Testis (tissue), 2 donors: ENCODE measurements at regions not wholly inside any gene's neighbourhood (a gene's known extent, or its start where the extent isn't known, plus 50 kb on each side); places are given as distances from the start of the nearest gene placed in this dataset.

ENCODE experiments used
- DNase-seq: peaks from one replicate; pipeline ENCODE4 v3.0.0-alpha.2; 2019
- H3K27ac ChIP-seq, 2 donors: fragments of 200-600 bp; sonication (generic); one replicate each; pipeline ENCODE4 v1.5.1; 2019
- H3K27me3 ChIP-seq: fragments of 200-600 bp; sonication (generic); one replicate; pipeline ENCODE4 v1.5.1; 2019
- H3K36me3 ChIP-seq: fragments of 200-600 bp; sonication (generic); one replicate; pipeline ENCODE4 v1.5.1; 2017; ENCODE audit warnings: low read depth; ENCODE audit errors: missing control alignments
- H3K4me1 ChIP-seq: fragments of 200-600 bp; sonication (generic); one replicate; pipeline ENCODE4 v1.5.1; 2019
- H3K4me3 ChIP-seq, 2 donors: fragments of 200-600 bp; sonication (generic); one replicate each; pipeline ENCODE4 v1.5.1; 2017 to 2019
- H3K9me3 ChIP-seq: fragments of 200-600 bp; sonication (generic); one replicate; pipeline ENCODE4 v1.5.1; 2017
- POLR2A ChIP-seq: fragments of 450-650 bp; IDR thresholded peaks from one replicate; pipeline ENCODE4 v1.6.1; 2017; ENCODE audit warnings: antibody characterized with exemption, mild to moderate bottlenecking, moderate library complexity
- WGBS, 2 donors: methylation state at CpG; one replicate each; pipeline ENCODE4 v1.1.5; 2018; 5-methylcytosine and 5-hydroxymethylcytosine counted together
- intact Hi-C: fragments of 100-400 bp; cut with DNase I; formaldehyde crosslinking; loops from one replicate; pipeline ENCODE4 v1.15.1; 2023; ENCODE audit warnings: low total_unique reads
- TF ChIP-seq, protein P1 (sequence below), 3 experiments: fragments of 450-650 bp in 2 of 3; fragments of 200-600 bp in 1 of 3; sonication (generic) in 1 of 3; IDR thresholded peaks; one replicate each; pipeline ENCODE4 v1.5.1; 2016 to 2019; ENCODE audit warnings: antibody characterized with exemption in 3 of 3, mild to moderate bottlenecking in 2 of 3, moderate library complexity in 1 of 3

DNA sequence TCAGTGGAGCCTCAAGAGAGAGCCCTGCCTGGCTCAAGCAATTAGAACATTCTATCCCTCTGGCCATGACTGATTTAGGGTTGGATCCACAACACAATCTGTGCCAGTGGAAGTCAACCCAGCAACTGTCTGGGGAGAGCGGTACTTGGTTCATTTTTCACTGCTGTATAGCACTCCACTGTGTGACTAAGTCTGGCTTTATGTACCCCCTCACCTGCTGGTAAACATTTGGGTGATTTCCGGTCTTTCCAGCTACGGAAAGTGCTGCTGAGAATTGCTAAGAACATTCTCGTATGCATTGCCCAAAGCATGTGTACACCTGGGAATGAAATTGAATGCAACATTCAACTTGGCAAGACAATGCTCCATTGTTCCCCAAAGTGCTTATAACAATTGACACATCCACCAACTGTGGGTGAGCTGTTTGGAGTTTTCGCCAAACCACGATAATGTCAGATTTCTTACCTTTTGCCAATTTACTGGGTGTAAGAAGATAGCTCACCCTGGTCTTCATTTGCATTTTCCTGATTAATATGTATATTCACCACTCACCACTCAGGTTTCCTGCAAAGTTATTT is 63.5 kb upstream of the MED9 start:
- no peaks in the 10 kb centered on the region for H3K4me1 ChIP-seq
- no peak for TF ChIP-seq POLR2A
- TF ChIP-seq, protein P1, sequence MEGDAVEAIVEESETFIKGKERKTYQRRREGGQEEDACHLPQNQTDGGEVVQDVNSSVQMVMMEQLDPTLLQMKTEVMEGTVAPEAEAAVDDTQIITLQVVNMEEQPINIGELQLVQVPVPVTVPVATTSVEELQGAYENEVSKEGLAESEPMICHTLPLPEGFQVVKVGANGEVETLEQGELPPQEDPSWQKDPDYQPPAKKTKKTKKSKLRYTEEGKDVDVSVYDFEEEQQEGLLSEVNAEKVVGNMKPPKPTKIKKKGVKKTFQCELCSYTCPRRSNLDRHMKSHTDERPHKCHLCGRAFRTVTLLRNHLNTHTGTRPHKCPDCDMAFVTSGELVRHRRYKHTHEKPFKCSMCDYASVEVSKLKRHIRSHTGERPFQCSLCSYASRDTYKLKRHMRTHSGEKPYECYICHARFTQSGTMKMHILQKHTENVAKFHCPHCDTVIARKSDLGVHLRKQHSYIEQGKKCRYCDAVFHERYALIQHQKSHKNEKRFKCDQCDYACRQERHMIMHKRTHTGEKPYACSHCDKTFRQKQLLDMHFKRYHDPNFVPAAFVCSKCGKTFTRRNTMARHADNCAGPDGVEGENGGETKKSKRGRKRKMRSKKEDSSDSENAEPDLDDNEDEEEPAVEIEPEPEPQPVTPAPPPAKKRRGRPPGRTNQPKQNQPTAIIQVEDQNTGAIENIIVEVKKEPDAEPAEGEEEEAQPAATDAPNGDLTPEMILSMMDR (IDR thresholded peaks at IDR 0.05): no peak
- 69 to 87% methylated on average over 6 of the region's 6 CpGs for WGBS, 2 donors
- H3K27ac ChIP-seq: no peak overlapping the region
- intact Hi-C loops: no loop called here
- H3K27me3 ChIP-seq: no peaks in the 10 kb centered on the region
- no peak overlapping the region for H3K4me3 ChIP-seq
- H3K9me3 ChIP-seq: no peaks in the 10 kb centered on the region
- H3K36me3 ChIP-seq: no peaks in the 10 kb centered on the region
- DNase-seq: no peak

GRCh38 chr17:17413821-17414220 is 63.0 kb upstream of the MED9 start:
- DNase-seq: no peak
- no peaks in the 10 kb centered on the region for H3K36me3 ChIP-seq
- no peak overlapping the region for H3K27ac ChIP-seq
- H3K27me3 ChIP-seq: no peaks in the 10 kb centered on the region
- no peaks in the 10 kb centered on the region for H3K9me3 ChIP-seq
- no peak overlapping the region for H3K4me3 ChIP-seq
- no peaks in the 10 kb centered on the region for H3K4me1 ChIP-seq
- no peak for TF ChIP-seq POLR2A
- TF ChIP-seq, protein P1 (IDR thresholded peaks at IDR 0.05): no peak
- 51 to 67% methylated on average over 7 of the region's 7 CpGs for WGBS, 2 donors
- intact Hi-C loops: no loop called here

DNA sequence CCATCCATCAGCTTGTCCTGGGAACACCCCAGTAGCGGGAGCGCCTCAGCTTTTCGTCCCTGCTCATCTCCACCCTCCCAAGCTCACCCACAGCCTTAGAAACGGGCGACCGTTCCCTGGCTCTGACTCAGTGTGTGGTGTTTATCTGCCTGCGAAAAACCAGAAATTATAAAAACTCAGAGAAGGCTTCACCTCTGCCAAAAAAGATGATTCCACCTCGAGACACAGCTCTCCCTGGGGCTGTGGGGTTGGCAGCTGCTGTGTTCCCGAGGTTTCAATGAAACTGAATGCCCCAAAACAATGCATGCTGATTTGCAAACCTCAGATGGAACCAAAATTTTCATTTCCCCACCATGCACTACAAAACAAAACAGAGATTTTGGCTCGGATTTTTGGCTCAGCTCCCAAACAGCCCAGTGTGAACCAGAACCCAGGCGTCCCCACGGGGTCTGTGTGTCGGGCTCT is 62.4 kb upstream of the MED9 start:
- DNase-seq: peak; percentile 47
- Histone ChIP-seq H3K27me3 (no peaks in the 10 kb centered on the region), H3K4me3 (no peak overlapping the region), H3K4me1 (no peaks in the 10 kb centered on the region), H3K36me3 (no peaks in the 10 kb centered on the region), H3K27ac (no peak overlapping the region), H3K9me3 (no peaks in the 10 kb centered on the region)
- 43 to 50% methylated on average over 11 to 13 of the region's 13 CpGs for WGBS, 2 donors
- TF ChIP-seq, protein P1 (IDR thresholded peaks at IDR 0.05): no peak
- intact Hi-C loops: no loop called here

GRCh38 chr17:17415006-17415405 is 61.8 kb upstream of the MED9 start:
- TF ChIP-seq, protein P1 (IDR thresholded peaks at IDR 0.05): no peak
- no peak for TF ChIP-seq POLR2A
- Histone ChIP-seq H3K4me3 (no peak overlapping the region), H3K27ac (no peak overlapping the region), H3K9me3 (no peaks in the 10 kb centered on the region), H3K4me1 (no peaks in the 10 kb centered on the region), H3K36me3 (no peaks in the 10 kb centered on the region), H3K27me3 (no peaks in the 10 kb centered on the region)
- 80 to 85% methylated on average over 3 of the region's 3 CpGs for WGBS, 2 donors
- no peak for DNase-seq
- intact Hi-C loops: no loop called here

DNA sequence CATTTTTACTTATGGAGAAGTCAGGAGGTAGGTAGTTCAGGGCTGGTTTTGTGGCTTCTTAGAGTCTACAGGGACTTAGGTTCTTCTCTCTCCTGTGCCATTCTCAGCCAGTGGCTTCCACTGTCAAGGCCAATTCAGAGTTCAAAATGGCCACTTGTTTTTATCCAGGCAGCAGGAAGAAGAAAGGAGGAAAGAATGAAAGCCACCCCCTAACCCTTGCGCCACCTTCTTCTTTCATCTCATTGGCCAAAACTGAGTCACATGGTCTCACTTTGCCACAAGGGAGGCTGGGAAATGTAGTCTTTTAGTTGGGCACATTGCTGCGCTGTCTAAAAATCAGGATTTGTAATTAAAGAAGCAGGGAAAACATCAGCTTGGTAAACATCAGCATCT is 60.8 kb upstream of the MED9 start:
- no peaks in the 10 kb centered on the region for H3K36me3 ChIP-seq
- H3K9me3 ChIP-seq: no peaks in the 10 kb centered on the region
- WGBS, 2 donors: 87 to 94% methylated on average over 2 of the region's 2 CpGs
- H3K4me3 ChIP-seq: no peak overlapping the region
- no peaks in the 10 kb centered on the region for H3K27me3 ChIP-seq
- intact Hi-C loops: no loop called here
- H3K4me1 ChIP-seq: no peaks in the 10 kb centered on the region
- DNase-seq: peak; percentile 43
- H3K27ac ChIP-seq: peak overlapping the region in 1 of 2 donors; percentile 45
- TF ChIP-seq, protein P1 (IDR thresholded peaks at IDR 0.05): no peak
- TF ChIP-seq POLR2A: no peak
